Ovary (tissue), 3 donors: ENCODE measurements at regions not wholly inside any gene's neighbourhood (a gene's known extent, or its start where the extent isn't known, plus 50 kb on each side); places are given as distances from the start of the nearest gene placed in this dataset.
"Not testable (repeated sequence)": the region's sequence is repeated elsewhere in the genome, so short reads cannot be mapped to it uniquely, and the experiment has no call there.

Experiments used
- CTCF ChIP-seq, 3 donors: fragments of 450-650 bp in 2 of 3; fragments of 200-600 bp in 1 of 3; IDR thresholded peaks; one replicate each; pipeline versions ENCODE4 v1.5.1 to v1.8.0; 2016 to 2022; ENCODE audit warnings: antibody characterized with exemption in 3 of 3, mild to moderate bottlenecking in 1 of 3
- POLR2A ChIP-seq: fragments of 450-650 bp; IDR thresholded peaks from one replicate; pipeline ENCODE4 v1.6.1; 2017; ENCODE audit warnings: antibody characterized with exemption, mild to moderate bottlenecking, moderate library complexity
- donor health status: DM: no; HTN: no; CAD: no.

GRCh38 chr16:85205257-85205656 lies 93.0 kb upstream of the CIBAR2 start:
- TF ChIP-seq CTCF (IDR thresholded peaks at IDR 0.05); POLR2A: not testable (repeated sequence)
